Ramos (cell line): ENCODE measurements at regions not wholly inside any gene's neighbourhood (a gene's known extent, or its start where the extent isn't known, plus 50 kb on each side); places are given as distances from the start of the nearest gene placed in this dataset.
"Not testable (repeated sequence)": the region's sequence is repeated elsewhere in the genome, so short reads cannot be mapped to it uniquely, and the experiment has no call there.

Experiments
- in situ Hi-C: fragments of 300-500 bp; cut with MboI; formaldehyde crosslinking; loops from one replicate; pipeline ENCODE4 v1.14.3; 2022; ENCODE audit warnings: low sequenced_read_pairs; ENCODE audit not compliant: unreplicated experiment

- in situ Hi-C loops: no loop called here
These were observed 361.6 kb upstream of the WWC1 start for GRCh38 chr5:167929841-167930240.

- in situ Hi-C loops: no loop called here
These were observed 356.9 kb upstream of the WWC1 start for GRCh38 chr5:167934551-167934971.

- in situ Hi-C loops: no loop called here
These were observed 355.4 kb upstream of the WWC1 start for GRCh38 chr5:167936022-167936421.

GRCh38 chr5:167936944-167937634 is 354.4 kb upstream of the WWC1 start:
- in situ Hi-C loops: no loop called here

DNA sequence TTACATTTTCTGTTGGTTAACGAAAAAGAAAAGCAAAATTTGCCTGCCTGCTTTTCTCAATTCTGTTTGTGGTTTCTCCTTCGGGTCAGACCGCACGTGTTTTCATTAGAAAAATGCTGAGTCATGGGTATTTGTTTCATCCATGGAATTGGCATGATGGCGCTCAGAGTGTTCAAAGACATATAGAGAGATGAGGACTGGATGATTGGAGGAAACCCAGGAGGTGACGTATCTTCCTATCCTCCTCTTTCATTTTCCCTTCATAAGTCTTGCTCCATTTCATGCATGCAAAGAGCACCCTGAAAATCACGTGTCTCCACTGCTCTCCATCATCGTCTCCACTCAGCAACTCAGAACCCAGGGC is 353.8 kb upstream of the WWC1 start:
- in situ Hi-C loops: no loop called here

DNA sequence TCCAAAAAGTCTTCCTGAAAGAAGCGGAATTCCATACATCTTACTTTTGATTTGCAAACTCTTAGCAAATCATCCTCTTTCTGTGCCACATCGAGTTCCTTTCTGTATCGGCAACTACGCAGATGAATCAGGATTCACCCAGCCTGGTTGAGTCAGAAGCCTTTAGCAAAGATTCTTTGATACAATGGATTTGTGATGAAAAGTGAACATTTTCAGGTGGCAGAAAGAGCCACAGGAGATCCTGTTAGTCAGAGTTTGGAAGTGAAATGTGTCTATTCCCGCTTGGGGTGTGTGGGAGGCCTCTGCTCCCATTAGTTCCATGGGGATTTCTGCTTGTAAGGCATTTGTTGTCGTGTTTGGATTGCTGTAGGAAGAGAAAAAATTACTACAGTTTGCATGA is 351.8 kb upstream of the WWC1 start:
- in situ Hi-C loops: no loop called here

GRCh38 chr5:167940911-167941310 is 350.5 kb upstream of the WWC1 start:
- in situ Hi-C loops: no loop called here

- in situ Hi-C loops: not testable (repeated sequence)
These were observed 349.9 kb upstream of the WWC1 start for GRCh38 chr5:167941556-167941955.

DNA sequence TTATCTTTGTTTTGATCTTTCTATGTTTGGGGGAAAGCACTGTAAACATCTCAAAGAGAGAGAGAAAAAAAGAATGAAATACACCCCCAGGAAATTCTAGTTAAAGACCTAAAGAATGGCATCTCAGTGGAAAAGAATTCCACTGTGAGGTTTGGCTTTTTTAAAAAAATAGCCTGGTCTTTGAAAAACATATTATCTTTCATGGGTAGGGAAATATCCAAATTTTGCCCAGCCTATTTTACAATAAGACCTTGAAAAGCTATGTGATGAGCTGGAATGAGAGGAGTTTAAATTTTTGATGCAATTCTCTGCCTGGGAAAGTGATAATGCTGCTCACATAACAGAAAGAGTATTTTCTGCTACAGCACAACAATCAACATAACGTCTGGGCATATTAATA is 348.1 kb upstream of the WWC1 start:
- in situ Hi-C loops: no loop called here

- in situ Hi-C loops: no loop called here
These were observed 347.2 kb upstream of the WWC1 start for GRCh38 chr5:167944121-167944852.

- in situ Hi-C loops: no loop called here
These were observed 345.7 kb upstream of the WWC1 start for GRCh38 chr5:167945542-167946384.

DNA sequence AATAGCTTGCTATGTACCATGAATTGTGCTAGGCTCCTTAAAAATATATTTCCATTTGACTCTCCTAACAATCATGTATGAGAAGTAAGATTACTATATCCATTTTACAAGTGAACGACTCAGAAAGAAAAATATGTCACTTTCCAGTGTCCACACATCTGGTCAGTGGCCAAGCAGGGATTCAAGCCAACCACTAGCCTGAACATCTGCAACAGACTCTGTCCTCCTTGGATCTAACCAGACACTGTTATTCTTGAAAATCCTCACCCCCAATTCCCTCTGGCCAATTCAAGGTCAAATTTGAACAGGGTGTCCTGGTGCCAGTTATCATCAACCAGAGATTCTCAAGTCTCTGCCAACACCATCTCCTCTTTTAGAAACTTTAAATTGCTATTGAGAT is 344.1 kb upstream of the WWC1 start:
- in situ Hi-C loops: no loop called here

DNA sequence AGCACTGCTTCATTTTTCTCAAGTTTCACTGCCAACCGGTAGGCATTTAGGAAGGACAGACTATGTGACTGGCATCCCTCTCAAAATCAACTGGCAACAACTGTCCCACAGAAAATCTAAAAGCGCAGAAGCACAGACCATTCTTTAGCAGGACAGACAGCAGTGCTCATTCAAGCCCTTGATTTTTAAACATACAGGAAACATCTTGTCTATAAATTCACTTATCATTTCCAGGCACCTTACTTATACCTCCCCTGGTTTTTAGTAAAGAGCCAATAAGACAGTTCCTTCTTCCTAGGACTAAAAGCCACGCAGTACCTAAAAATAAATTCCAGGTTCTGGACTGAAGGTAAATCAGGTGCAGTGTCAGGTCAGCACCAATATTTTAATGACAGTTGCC is 343.2 kb upstream of the WWC1 start:
- in situ Hi-C loops: no loop called here

DNA sequence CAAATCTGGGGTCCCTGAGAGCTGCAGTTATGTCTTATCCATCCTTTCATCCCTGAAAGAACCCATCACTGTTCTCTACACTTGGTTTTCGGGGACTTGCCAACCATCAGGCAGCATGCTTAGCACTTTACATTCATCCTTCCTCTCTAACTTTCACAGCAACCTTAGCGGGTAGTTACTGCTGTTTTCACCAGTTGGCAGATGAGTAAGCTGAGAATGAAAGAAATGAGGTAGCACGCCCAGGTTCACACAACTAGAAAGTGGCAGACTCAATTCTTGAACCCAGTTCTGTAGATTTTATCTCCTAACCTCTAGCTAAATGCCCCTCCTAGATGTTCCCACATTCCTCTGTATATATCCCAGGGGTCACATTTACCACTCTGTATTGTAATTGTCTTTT is 342.0 kb upstream of the WWC1 start:
- in situ Hi-C loops: no loop called here

GRCh38 chr5:167950126-167950721 is 341.2 kb upstream of the WWC1 start:
- in situ Hi-C loops: no loop called here

DNA sequence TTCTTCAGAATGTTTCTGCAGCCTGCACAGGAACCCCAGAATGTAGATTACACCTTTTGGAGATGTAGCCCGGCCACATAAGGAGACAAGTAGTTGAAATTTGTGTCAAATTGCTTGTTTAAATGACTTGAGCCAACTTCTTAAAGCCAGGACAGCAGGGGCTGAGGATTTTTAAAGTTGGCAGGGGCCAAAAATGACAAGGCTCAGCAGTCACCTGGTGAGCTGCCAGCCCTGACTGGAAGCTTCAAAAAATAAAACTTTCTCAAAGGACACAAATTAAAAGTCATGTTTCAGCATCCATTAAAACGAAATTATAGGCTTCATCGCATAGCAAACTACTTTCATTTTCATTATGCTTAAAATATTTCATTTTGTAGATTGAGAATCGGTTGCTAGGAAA is 340.3 kb upstream of the WWC1 start:
- in situ Hi-C loops: no loop called here

GRCh38 chr5:167952278-167952995 is 339.0 kb upstream of the WWC1 start:
- in situ Hi-C loops: no loop called here

- in situ Hi-C loops: no loop called here
These were observed 338.2 kb upstream of the WWC1 start for GRCh38 chr5:167953151-167953798.

GRCh38 chr5:167961731-167962130 is 329.7 kb upstream of the WWC1 start:
- in situ Hi-C loops: no loop called here

DNA sequence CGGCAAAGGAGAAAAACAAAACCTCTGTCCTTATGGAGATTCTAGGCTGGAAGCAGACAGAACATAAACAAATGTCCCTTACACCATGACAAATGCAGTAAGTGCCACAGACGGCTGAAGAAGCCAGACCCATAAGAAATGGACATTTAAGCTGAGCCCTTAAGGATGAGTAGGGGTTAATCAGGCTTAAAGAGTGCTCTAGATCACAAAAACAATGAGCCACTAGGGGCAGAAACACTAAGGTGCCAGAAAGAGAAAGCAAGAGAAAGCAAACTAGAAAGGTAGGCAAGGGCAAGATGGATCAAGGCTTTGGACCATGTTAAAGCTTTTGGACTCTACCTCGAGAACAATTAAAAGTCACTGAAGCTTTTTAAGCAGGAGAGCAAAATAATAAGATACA is 326.9 kb upstream of the WWC1 start:
- in situ Hi-C loops: no loop called here
